A673 (cell line): ENCODE measurements at regions not wholly inside any gene's neighbourhood (a gene's known extent, or its start where the extent isn't known, plus 50 kb on each side); places are given as distances from the start of the nearest gene placed in this dataset.

ENCODE experiments used
- BruUV-seq: library from RNA; stranded (reverse); fragments of 400-500 nt; replicated peaks from 2 replicates; lab custom pipeline; 2021; lab: Mats Ljungman, UMichigan
- CTCF ChIA-PET: fragments of 300-600 bp; sonication (Branson Sonifier 250); formaldehyde crosslinking; loops from one replicate; lab custom pipeline; 2022; ENCODE audit warnings: antibody characterized with exemption; lab: Charles Lee
- POLR2A ChIA-PET: fragments of 300-600 bp; sonication (Branson Sonifier 250); formaldehyde crosslinking; loops from one replicate; lab custom pipeline; 2022; ENCODE audit warnings: antibody characterized with exemption; ENCODE audit not compliant: low non-redundant PET; lab: Charles Lee
- DNase-seq: peaks from one replicate; pipeline ENCODE4 v3.0.0-alpha.2; 2015; ENCODE audit warnings: low spot score
- H3K27ac ChIP-seq: fragments of 200-600 bp; sonication (generic); 2 replicates; pipeline ENCODE4 v1.5.1; 2016; ENCODE audit warnings: mixed run types, low read depth, mild to moderate bottlenecking, mixed read lengths, antibody characterized with exemption, low read length; ENCODE audit not compliant: poor library complexity, severe bottlenecking
- H3K27me3 ChIP-seq: fragments of 200-600 bp; sonication (generic); replicated peaks from 2 replicates; pipeline ENCODE4 v1.6.1; 2017; ENCODE audit warnings: mixed run types, low read depth, mild to moderate bottlenecking, mixed read lengths, antibody characterized with exemption, low read length; ENCODE audit not compliant: insufficient read depth, poor library complexity
- H3K36me3 ChIP-seq: fragments of 200-600 bp; sonication (generic); 2 replicates; pipeline ENCODE4 v1.6.1; 2016; ENCODE audit warnings: mixed run types, mild to moderate bottlenecking, mixed read lengths, antibody characterized with exemption, low read length; ENCODE audit not compliant: insufficient read depth, poor library complexity, severe bottlenecking
- H3K4me1 ChIP-seq: fragments of 200-600 bp; sonication (generic); 2 replicates; pipeline ENCODE4 v1.6.1; 2017; ENCODE audit warnings: mixed run types, mild to moderate bottlenecking, mixed read lengths, antibody characterized with exemption, low read length; ENCODE audit not compliant: insufficient read depth, poor library complexity, severe bottlenecking
- H3K4me3 ChIP-seq: fragments of 200-600 bp; sonication (generic); 2 replicates; pipeline ENCODE4 v1.5.1; 2016; ENCODE audit warnings: low read depth, mixed run types, mild to moderate bottlenecking, mixed read lengths, low read length; ENCODE audit not compliant: poor library complexity, severe bottlenecking
- H3K9me3 ChIP-seq: fragments of 200-600 bp; sonication (generic); 2 replicates; pipeline ENCODE4 v1.6.1; 2016; ENCODE audit warnings: mixed run types, low read depth, mild to moderate bottlenecking, mixed read lengths, antibody characterized with exemption, low read length; ENCODE audit not compliant: poor library complexity, severe bottlenecking
- CTCF ChIP-seq: fragments of 300-800, 200-600 bp; sonication (generic); conservative IDR thresholded peaks from 2 replicates; pipeline ENCODE4 v1.5.1; 2017; ENCODE audit warnings: low read depth, mild to moderate bottlenecking, antibody characterized with exemption, low read length, moderate library complexity, mixed read lengths
- EZH2 ChIP-seq: fragments of 200-600 bp; sonication (generic); IDR thresholded peaks from 2 replicates; pipeline ENCODE4 v1.6.1; 2017; ENCODE audit warnings: borderline replicate concordance, low read depth, mild to moderate bottlenecking, mixed read lengths, antibody characterized with exemption, low read length; ENCODE audit not compliant: poor library complexity, severe bottlenecking
- intact Hi-C: fragments of 100-400 bp; cut with micrococcal nuclease; formaldehyde crosslinking; loops from one replicate; pipeline ENCODE4 v1.10.0; 2022; ENCODE audit not compliant: unreplicated experiment

DNA sequence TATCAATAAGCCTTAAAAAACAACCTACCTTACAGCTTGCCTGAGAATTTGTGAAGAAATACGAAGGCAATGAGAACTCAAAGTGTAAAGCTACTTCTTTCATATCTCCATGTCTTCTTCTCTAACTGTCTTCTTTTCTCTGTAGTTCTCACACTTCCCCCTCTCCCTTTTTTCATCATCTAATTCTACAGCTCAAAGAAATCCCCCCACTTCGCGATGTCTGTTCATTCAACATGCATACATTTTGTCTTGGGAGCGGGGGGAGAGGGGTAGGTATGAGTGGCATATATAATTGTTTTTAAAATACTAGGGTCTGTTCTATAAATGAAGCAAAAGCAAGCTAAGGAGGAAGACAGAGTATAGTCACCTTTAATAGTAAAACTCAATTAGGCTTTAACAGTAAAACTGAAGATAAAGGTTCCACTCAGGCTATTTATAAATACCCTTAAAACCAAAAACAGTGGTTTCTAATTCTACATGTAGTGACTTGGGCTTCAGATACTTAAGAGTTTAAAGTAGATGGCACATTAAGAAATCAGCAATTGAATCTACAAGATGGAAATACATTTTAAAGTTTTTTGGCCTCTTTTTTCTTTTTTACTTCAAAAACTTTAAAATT is 106.9 kb downstream of the KLF12 start:
- H3K4me3 ChIP-seq = no peak overlapping the region
- H3K27ac ChIP-seq = no peak overlapping the region
- DNase-seq = no peak
- CTCF ChIA-PET = no interaction called here
- TF ChIP-seq CTCF = no peak
- no peak for TF ChIP-seq EZH2
- H3K36me3 ChIP-seq = no peaks in the 10 kb centered on the region
- POLR2A ChIA-PET = no interaction called here
- H3K27me3 ChIP-seq = no peaks in the 10 kb centered on the region
- intact Hi-C loops = no loop called here
- no TSS peak for BruUV-seq
- H3K9me3 ChIP-seq = no peaks in the 10 kb centered on the region
- peaks cover 25% of the 10 kb centered on the region for H3K4me1 ChIP-seq

DNA sequence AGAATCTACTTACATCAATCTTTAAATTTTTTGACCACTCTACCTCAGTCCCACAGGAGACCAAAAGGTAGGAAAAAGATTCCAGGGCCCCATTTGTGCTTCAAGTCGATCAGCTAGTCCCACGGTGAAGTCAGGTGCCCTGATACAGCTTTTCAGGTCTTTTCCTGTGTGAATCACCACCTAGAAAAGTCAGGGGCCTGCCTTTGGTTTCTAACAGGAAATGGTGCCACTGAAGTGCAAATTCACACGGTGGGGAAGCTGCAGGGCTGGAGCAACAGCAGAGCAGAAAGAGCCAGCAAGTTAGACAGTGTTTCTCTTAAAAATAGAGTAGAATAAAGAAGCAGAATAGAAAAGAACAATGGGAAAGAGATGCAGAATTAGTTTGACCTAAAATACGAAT is 107.5 kb downstream of the KLF12 start:
- H3K4me3 ChIP-seq = no peak overlapping the region
- intact Hi-C loops = no loop called here
- peaks cover 20% of the 10 kb centered on the region for H3K4me1 ChIP-seq
- CTCF ChIA-PET = no interaction called here
- POLR2A ChIA-PET = no interaction called here
- no peaks in the 10 kb centered on the region for H3K36me3 ChIP-seq
- no peak for TF ChIP-seq CTCF
- TF ChIP-seq EZH2 = no peak
- H3K27ac ChIP-seq = no peak overlapping the region
- H3K9me3 ChIP-seq = no peaks in the 10 kb centered on the region
- no peaks in the 10 kb centered on the region for H3K27me3 ChIP-seq
- DNase-seq = peak; percentile 25
- no TSS peak for BruUV-seq

GRCh38 chr13:74025369-74025768 is 108.8 kb downstream of the KLF12 start:
- H3K4me3 ChIP-seq = no peak overlapping the region
- intact Hi-C loops = no loop called here
- H3K9me3 ChIP-seq = no peaks in the 10 kb centered on the region
- H3K4me1 ChIP-seq = peaks cover 13% of the 10 kb centered on the region
- ChIA-PET POLR2A (no interaction called here), CTCF (no interaction called here)
- TF ChIP-seq CTCF (no peak), EZH2 (no peak)
- no TSS peak for BruUV-seq
- DNase-seq = no peak
- H3K27ac ChIP-seq = no peak overlapping the region
- no peaks in the 10 kb centered on the region for H3K36me3 ChIP-seq
- H3K27me3 ChIP-seq = no peaks in the 10 kb centered on the region
